GF-D8 (cell line): ENCODE measurements at regions not wholly inside any gene's neighbourhood (a gene's known extent, or its start where the extent isn't known, plus 50 kb on each side); places are given as distances from the start of the nearest gene placed in this dataset.
"Not testable (repeated sequence)": the region's sequence is repeated elsewhere in the genome, so short reads cannot be mapped to it uniquely, and the experiment has no call there.

Experiments used
- DNase-seq: peaks from one replicate; lab custom pipeline; 2025; lab: John Stamatoyannopoulos, UW

GRCh38 chr2:192535956-192536921 lies 341.5 kb upstream of the TMEFF2 start:
- no peak for DNase-seq

- DNase-seq = no peak
These were observed 339.3 kb upstream of the TMEFF2 start for GRCh38 chr2:192534072-192534471.

GRCh38 chr2:192524642-192525251 lies 330.0 kb upstream of the TMEFF2 start:
- not testable (repeated sequence) for DNase-seq

DNA sequence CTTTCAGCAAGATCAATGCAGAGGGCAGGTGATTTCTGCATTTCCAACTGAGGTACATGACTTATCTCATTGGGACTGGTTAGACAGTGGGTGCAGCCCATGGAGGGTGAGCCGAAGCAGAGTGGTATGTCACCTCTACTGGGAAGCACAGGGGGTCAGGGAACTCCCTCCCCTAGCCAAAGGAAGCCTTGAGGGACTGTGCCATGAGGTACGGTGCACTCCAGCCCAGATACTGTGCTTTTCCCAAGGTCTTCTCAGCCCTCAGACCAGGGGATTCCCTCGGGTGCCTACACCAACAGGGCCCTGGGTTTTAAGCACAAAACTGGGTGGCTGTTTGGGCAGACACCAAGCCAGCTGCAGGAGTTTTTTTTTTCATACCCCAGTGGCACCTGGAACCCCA lies 329.5 kb upstream of the TMEFF2 start:
- DNase-seq = not testable (repeated sequence)

GRCh38 chr2:192515937-192516336 lies 321.2 kb upstream of the TMEFF2 start:
- no peak for DNase-seq

DNA sequence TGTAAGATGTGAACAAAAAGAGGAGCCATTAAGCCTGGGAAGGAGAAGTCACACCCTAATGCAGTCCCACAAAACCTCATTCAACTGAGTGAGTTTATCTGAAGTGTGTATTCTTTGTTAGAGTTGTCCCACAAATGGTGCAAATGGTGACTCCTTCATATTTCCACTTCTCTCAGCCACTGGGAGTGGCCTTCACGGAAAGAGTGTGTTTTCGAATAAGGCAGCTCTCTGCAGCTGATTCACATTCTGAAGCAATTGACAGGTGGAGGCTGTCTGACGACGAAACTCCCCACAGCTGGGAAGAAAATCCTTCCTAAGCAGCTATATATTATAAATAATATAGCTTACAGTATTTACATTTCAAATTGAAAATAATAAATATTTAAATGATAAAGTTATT lies 318.8 kb upstream of the TMEFF2 start:
- DNase-seq = no peak

DNA sequence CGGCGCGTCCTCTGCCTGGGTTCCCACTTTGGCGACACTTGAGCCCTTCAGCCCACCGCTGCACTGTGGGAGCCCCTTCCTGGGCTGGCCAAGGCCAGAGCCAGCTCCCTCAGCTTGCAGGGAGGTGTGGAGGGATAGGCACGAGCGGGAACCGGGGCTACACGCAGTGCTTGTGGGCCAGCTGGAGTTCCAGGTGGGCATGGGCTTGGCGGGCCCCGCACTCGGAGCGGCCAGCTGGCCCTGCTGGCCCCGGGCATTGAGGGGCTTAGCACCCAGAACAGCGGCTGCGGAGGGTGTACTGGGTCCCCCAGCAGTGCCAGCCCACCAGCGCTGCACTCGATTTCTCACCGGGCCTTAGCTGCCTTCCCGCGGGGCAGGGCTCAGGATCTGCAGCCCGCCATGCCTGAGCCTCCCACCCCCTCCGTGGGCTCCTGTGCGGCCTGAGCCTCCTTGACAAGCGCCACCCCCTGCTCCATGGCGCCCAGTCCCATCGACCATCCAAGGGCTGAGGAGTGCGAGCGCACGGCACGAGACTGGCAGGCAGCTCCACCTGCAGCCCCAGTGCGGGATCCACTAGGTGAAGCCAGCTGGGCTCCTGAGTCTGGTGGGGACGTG lies 313.2 kb upstream of the TMEFF2 start:
- not testable (repeated sequence) for DNase-seq

- DNase-seq = no peak
These were observed 305.9 kb upstream of the TMEFF2 start for GRCh38 chr2:192500550-192501200.

GRCh38 chr2:192499476-192499875 lies 304.7 kb upstream of the TMEFF2 start:
- DNase-seq = no peak

DNA sequence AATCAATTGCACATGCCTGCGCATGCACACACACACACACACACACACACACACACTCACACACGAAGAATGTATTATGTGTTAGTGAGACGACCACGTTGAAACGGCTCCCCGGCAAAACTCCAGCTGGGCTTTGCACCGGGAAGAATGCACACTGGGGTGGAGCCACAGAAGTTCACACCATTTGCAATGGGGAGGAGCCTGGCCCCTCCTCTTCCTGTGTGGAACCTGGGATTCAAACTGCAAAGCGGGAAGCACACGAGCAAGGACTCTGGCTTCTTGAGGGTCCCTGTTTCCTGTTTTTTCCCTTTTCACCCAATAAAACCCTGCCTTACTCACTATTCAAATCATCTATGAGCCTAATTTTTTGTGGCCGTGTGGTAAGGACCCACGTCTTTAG lies 304.0 kb upstream of the TMEFF2 start:
- no peak for DNase-seq

- DNase-seq = not testable (repeated sequence)
These were observed 293.4 kb upstream of the TMEFF2 start for GRCh38 chr2:192488158-192488557.

GRCh38 chr2:192487636-192488035 lies 292.9 kb upstream of the TMEFF2 start:
- DNase-seq = no peak

DNA sequence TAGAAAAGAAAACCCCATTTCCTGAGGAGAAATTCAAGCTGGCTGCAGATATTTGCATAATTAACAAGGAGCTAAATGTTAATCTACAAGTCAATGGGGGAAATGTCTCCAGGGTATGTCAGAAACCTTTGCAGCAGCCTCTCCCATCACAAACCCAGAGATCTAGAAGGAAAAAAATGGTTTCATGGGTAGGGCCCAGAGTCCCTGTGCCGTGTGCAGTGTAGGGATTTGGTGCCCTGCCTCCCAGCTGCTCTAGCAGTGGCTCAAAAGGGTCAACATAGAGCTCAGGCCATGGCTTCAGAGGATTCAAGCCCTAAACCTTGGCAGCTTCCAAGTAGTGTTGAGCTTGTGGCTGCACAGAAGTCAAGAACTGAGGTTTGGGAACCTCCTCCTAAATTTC lies 290.2 kb upstream of the TMEFF2 start:
- no peak for DNase-seq

DNA sequence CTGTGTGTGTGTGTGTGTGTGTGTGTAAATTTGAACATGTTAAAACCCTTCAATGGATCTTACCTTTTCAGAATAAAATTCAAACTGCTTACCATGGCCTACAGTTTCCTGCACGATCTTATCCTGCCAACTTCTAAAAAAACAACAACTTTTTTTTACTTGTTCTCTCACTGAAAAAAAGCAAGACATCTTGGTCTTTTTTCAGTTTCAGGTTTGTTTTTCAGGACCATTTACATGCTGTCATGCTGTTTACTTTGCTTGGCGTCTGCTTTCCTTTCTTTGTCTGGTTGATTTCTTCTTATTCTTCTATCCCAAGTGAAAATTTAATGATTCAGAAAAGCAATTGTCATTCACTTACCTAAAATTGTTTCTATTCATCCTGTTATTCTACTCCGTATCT lies 286.3 kb upstream of the TMEFF2 start:
- DNase-seq = no peak

GRCh38 chr2:192473331-192473730 lies 278.6 kb upstream of the TMEFF2 start:
- no peak for DNase-seq

- DNase-seq = no peak
These were observed 277.2 kb upstream of the TMEFF2 start for GRCh38 chr2:192471982-192472381.

DNA sequence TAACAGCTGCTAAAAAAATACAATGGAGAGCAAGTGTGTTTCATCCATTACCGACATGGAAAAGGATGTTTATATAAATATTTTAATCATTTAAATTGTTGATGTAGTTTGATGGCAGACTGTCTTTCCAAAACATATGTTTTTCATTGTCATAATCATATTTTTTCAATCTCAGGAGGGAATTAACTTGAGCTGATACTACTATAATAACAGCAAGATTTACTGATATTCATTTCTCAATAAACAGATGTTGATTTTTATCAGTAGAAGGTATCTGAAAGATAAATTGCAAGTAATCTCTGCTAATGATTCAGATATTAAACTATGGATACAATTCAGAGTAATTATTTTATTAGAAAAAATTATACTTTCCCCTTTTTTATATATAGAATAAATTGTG lies 274.9 kb upstream of the TMEFF2 start:
- DNase-seq = no peak

DNA sequence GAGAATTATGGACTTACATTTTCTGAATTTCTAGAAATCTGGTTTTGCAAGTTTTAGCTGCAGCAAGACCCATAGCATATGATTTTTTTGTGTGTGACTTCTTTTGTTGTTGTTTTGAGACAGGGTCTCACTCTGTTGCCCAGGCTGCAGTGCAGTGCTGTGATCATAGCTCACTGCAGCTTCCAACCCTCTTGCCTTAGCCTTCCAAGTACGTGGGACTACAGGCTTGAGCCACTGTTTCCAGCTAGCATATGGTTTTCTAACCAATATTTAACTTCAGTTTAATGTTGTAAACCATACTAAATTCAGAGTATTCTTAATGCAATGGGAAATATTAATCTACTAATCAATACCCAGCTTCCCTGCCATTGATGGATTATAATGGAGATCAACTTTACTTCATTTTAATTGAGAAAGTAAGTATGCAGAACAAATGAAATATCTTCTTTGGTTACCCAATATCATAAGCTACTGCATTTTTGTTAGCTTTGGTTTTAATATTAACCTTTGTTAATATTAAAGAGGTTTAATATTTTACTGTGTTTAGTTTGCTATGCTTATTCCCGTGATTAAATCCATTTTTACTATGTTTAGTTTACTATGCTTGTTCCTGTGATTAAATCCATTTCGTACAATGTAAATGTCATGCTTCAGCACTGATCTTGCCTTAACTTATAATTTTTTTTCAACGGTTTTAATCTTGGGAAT lies 273.4 kb upstream of the TMEFF2 start:
- no peak for DNase-seq

GRCh38 chr2:192465141-192465540 lies 270.4 kb upstream of the TMEFF2 start:
- no peak for DNase-seq

DNA sequence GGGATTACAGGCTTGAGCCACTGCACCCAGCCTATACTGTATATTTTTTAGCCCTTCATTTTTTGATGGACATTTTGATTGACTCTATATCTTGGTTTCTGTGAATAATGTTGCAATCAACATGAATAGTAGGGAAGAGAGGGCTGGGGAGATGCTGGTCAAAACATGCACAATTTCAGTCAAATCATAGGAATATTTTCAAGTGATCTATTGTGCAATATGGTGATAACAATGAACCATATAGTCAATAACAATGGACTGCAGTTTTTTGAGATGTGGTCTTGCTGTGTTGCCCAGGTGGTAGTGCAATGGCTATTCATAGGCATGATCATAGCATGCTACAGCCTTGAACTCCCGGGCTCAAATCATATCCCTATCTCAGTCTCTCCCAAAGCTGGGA lies 264.7 kb upstream of the TMEFF2 start:
- DNase-seq = no peak

GRCh38 chr2:192448881-192449280 lies 254.1 kb upstream of the TMEFF2 start:
- DNase-seq = no peak
